ENCODE measurements at regions not wholly inside any gene's neighbourhood (a gene's known extent, or its start where the extent isn't known, plus 50 kb on each side); places are given as distances from the start of the nearest gene placed in this dataset.

GRCh38 chr1:191564275-191564674 is 594.0 kb upstream of the RGS18 start (continued):
- TF ChIP-seq ETS1 (conservative IDR thresholded peaks at IDR 0.05; ENCODE audit: control insufficient read depth, low read depth, low read length) (no peak), ZNF253 (CRISPR knock-in tag; conservative IDR thresholded peaks at IDR 0.05) (no peak), KLF6 (CRISPR knock-in tag; IDR thresholded peaks at IDR 0.05; ENCODE audit: borderline replicate concordance) (no peak), ZHX1 (conservative IDR thresholded peaks at IDR 0.05; ENCODE audit: low read length) (no peak), PYGO2 (tag; IDR thresholded peaks at IDR 0.05) (no peak), NELFE (IDR thresholded peaks at IDR 0.05; ENCODE audit: insufficient read depth, insufficient read length) (no peak)

GRCh38 chr1:191572479-191572878 is 585.8 kb upstream of the RGS18 start:
- in situ Hi-C loops (cut with MboI) (no loop called here), intact Hi-C loops (cut with micrococcal nuclease) (no loop called here)
- no TSS peak for BruUV-seq (replicated peaks)
- Histone ChIP-seq H3K9me3 (replicated peaks; ENCODE audit: control insufficient read depth, insufficient read depth, low read depth, low read length) (no peaks in the 10 kb centered on the region; the same call in 1 of the 2 replicates), H4K20me1 (replicated peaks; ENCODE audit: control insufficient read depth, insufficient read depth, low read length) (no peaks in the 10 kb centered on the region), H3K4me2 (ENCODE audit: insufficient read depth, low read length) (no peak overlapping the region), H3K9ac (ENCODE audit: insufficient read depth in 1 of 2, low read depth in 2 of 2, low read length in 2 of 2) (no peak overlapping the region), H3K4me1 (replicated peaks in 1 of 2; ENCODE audit: control insufficient read depth in 2 of 2, insufficient read depth in 2 of 2, low read length in 2 of 2) (peaks cover 0 to 4% of the 10 kb centered on the region in 2 experiments; a peak in 2 of 5 replicates), H3K27ac (ENCODE audit: extremely low read depth, low read depth, low read length) (no peak overlapping the region), H2AFZ (ENCODE audit: low read depth, low read length) (no peak overlapping the region), H3K9me1 (ENCODE audit: control insufficient read depth, insufficient read depth, low read length) (no peaks in the 10 kb centered on the region), H3K27me3 (ENCODE audit: control insufficient read depth in 2 of 2, insufficient read depth in 2 of 2, low read length in 2 of 2) (no peaks in the 10 kb centered on the region), H3K36me3 (ENCODE audit: control insufficient read depth, insufficient read depth, low read length) (no peaks in the 10 kb centered on the region), H3K79me2 (ENCODE audit: control insufficient read depth, insufficient read depth, low read length) (no peaks in the 10 kb centered on the region), H3K4me3 (no peak overlapping the region)
- FAIRE-seq (peak; percentile 11), ATAC-seq (peak; percentile 58), DNase-seq (ENCODE audit: extremely low read depth in 1 of 4, low spot score in 3 of 4) (peak in 1 of 4 experiments; percentile 27)
- ChIA-PET POLR2A (no interaction called here), CTCF (ENCODE audit: low intra/inter-chr PET ratio) (no interaction called here)
- no peak for TF ChIP-seq TGIF2 (CRISPR knock-in tag; IDR thresholded peaks at IDR 0.05)
- peak; percentile 48; the same call in 1 of the 2 replicates for TF ChIP-seq TCF3 (CRISPR knock-in tag; IDR thresholded peaks at IDR 0.05)
- peak; percentile 39; the same call in 1 of the 2 replicates for TF ChIP-seq CHAMP1 (IDR thresholded peaks at IDR 0.05)
- peak; percentile 40; the same call in 1 of the 2 replicates for TF ChIP-seq CBFA2T2 (conservative IDR thresholded peaks at IDR 0.05)
- TF ChIP-seq ARID1B (IDR thresholded peaks at IDR 0.05) = peak; percentile 73
- peak; percentile 34 for TF ChIP-seq NCOR1 (IDR thresholded peaks at IDR 0.05)
- TF ChIP-seq CBFA2T3 (IDR thresholded peaks at IDR 0.05) = peak; percentile 60
- TF ChIP-seq POLR2B (IDR thresholded peaks at IDR 0.05; ENCODE audit: low read depth, partially characterized antibody) = no peak
- peak; percentile 59 for TF ChIP-seq TEAD4 (IDR thresholded peaks at IDR 0.05; ENCODE audit: low read length)
- no peak for TF ChIP-seq TEAD4 (CRISPR knock-in tag; IDR thresholded peaks at IDR 0.05; ENCODE audit: borderline replicate concordance)
- TF ChIP-seq NR3C1 (CRISPR knock-in tag; IDR thresholded peaks at IDR 0.05) = no peak
- TF ChIP-seq ZZZ3 (IDR thresholded peaks at IDR 0.05) = no peak
